ENCODE measurements at regions not wholly inside any gene's neighbourhood (a gene's known extent, or its start where the extent isn't known, plus 50 kb on each side); places are given as distances from the start of the nearest gene placed in this dataset.

DNA sequence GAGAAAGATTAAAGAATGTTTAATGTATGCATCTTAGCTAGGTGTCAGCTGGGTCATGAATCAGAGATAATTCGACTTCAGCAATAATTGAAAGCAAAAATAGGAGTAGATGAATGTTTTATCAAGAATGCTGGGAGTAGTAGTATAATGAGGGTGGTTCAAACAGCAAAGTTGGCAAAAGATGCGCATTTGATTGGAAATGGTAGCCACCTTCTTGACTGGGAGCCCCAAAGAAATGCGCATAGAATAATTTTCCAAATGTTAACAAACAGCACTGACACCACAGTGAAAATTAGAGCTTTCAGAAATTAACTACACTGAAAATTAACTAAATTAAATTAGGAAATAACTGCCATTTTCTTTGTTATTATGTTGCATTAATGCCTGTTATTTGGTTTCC is 195.8 kb downstream of the TUSC7 start:
- TF ChIP-seq CTCF (IDR thresholded peaks at IDR 0.05) (no peak), POLR2A (IDR thresholded peaks at IDR 0.05) (no peak)

All from adrenal gland (tissue), 5 donors.